GM19467 (cell line): ENCODE measurements at regions not wholly inside any gene's neighbourhood (a gene's known extent, or its start where the extent isn't known, plus 50 kb on each side); places are given as distances from the start of the nearest gene placed in this dataset.

Experiments used
- ATAC-seq: cut with Tn5 transposase; IDR thresholded peaks from one replicate; pipeline ENCODE4 v1.9.1; 2021; ENCODE audit warnings: mild to moderate bottlenecking, moderate library complexity; ENCODE audit not compliant: unreplicated experiment

- no peak for ATAC-seq
Observed at GRCh38 chr7:46653848-46654247, 732.8 kb upstream of the IGFBP3 start.

DNA sequence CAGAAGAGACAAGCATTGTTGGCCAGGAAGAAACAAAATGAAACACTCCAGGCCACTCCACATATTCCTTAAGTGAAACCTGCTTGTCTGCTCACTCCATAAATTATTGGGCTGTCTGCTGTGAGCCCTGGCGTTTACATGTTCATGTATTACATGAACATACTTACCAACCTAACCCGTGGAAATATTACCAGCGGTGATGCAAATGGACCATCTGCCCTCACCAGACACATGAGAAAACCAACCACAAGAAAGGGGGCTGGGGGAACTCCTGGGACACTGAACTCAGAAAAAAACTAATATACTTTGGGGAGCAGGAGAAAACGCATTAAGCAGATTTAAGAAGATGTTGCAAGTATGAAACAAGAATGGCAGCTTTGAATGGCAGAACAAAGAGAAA, 731.2 kb upstream of the IGFBP3 start:
- no peak for ATAC-seq

- no peak for ATAC-seq
Observed at GRCh38 chr7:46651561-46652088, 730.6 kb upstream of the IGFBP3 start.

- no peak for ATAC-seq
Observed at GRCh38 chr7:46651070-46651469, 730.0 kb upstream of the IGFBP3 start.

DNA sequence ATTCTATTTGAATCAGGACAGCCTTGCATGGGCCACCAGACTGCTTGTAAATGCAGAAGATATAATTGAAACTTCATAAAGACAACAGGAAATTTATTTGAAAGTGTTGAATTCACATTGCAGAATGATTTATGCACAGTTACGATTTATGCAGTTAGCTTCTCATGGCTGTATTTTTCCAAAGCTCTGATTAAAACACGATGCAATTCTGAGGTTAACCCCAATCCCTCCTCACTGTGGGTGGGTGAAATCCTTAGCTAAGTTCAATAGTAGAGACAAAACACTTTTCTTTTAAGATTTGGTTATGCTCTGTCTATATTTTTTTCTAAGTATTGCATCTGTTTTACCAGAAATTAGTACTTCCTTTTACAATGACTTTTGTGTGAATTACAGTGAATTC, 728.8 kb upstream of the IGFBP3 start:
- ATAC-seq: no peak

GRCh38 chr7:46637793-46638735, 717.0 kb upstream of the IGFBP3 start:
- no peak for ATAC-seq

DNA sequence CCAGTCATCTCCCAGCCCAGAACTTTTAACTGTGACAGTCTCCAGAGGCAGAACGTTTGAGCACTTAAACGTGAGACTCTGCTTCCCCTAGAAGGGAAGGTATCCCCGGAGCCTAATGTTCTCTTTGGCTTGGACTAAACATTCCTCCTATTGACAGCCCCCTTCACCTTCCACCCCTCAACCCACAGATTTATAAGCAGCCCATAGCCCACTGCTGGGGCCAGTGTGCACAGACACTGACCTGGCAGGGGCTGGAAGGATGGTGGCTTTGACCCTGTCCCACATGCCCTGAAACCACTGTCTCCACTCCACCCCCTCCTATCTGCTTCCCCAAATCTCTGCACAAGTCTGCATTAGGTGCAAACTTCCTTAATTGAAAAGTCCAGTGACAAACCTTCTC, 715.0 kb upstream of the IGFBP3 start:
- no peak for ATAC-seq

- no peak for ATAC-seq
Observed at GRCh38 chr7:46633630-46634240, 712.7 kb upstream of the IGFBP3 start.

DNA sequence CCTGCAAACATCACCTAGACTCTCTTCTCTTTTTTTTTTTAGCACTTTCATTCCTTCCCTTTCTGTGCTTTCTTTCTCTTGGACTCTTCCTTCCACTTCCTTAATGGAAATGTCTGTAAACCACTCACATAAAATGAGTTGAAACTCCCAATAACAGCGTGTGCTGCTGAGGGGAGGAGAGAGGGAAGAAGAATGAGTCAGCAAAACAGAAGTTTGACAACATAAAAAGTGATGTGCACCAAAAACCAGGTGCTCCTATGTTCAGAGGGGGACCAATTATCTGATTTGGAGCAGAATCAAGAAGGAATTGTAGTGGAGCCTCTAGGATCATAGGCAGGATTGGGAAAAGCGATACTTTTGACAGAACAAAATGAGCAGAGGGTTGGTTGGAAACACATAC, 712.1 kb upstream of the IGFBP3 start:
- ATAC-seq: no peak

- ATAC-seq: no peak
Observed at GRCh38 chr7:46630031-46630430, 709.0 kb upstream of the IGFBP3 start.

DNA sequence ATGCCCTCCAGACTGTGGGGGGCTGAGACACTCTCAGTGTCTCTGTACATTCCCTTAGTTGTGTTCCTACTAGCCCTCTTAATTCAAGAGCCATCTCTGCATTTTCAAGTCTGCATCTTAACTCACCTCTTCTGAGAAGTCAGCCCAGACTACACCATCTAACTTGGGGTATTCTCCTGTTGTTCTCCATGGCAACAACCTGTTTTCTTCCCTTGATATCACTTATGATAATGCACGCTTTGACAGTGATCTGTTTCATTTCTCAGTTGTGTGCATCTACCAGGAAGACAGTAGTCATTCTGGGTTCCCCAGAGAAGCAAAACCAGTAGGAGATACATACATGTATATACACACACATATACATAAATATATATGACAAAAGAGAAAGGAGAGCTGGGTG, 707.3 kb upstream of the IGFBP3 start:
- no peak for ATAC-seq

DNA sequence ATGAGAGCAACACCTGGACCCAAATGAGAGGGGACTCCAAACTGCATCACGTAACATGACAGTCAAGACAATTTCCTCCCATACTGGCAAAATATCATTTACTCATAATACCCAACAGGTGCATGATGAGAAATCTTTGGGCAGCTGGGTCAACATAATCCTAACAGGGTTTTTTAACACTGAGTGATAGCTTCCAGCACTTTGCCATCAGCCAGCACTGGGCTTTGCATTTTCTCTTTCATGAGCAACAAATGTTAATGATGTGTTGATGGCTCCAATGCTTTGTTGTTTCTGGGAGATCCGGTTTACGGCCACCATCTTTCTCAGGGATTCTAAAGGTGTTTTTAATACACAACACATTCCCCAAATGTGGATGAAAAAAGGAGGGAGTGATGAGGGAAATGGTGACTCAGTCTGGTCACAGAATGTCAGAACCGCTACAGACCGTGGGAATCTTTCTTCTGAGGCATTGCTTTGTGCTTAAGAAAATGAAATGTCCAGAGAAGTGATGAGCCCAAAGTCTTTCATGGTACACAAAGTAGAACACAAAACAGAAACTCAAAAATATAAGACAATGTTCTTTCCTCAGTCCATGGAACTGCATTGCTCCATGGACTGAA, 705.7 kb upstream of the IGFBP3 start:
- ATAC-seq: no peak

GRCh38 chr7:46626261-46626660, 705.2 kb upstream of the IGFBP3 start:
- no peak for ATAC-seq

DNA sequence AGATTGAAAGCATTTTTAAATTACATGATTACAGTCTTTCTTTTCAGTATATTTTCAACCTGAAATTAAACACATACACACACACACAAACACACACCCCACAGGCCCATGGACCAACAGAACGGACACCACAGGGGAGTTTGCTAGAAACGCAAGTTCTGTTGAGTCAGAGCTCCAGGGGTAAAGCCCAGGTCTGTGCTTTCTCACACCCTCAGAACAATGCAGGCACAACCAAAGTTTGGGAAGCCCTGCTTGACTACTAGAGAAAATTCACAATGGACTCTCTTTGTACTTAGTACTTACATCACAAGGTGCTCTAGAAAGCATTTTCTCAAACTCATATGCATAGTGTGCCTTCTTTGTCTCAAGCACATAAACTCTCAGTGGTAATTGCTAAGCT, 704.0 kb upstream of the IGFBP3 start:
- ATAC-seq: no peak

DNA sequence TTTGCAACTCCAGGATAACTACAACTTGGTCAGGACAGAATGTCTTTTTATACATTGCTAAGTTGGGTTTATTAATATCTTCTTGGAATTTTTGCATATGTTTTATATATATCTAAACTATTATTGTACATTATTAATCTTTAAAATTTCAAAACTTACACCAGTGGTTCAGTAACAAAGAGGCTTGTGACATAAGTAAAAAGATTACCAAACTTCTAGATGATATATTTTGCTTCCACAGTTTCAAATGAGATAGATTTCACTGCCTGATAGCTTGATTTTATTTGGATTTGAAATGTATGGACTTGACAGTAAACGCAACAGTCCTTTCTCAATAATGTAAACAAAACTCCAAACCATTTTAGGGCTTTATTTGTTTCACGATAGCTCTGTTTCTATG, 701.2 kb upstream of the IGFBP3 start:
- no peak for ATAC-seq

GRCh38 chr7:46619723-46620310, 698.7 kb upstream of the IGFBP3 start:
- no peak for ATAC-seq

GRCh38 chr7:46616636-46617035, 695.6 kb upstream of the IGFBP3 start:
- ATAC-seq: no peak

DNA sequence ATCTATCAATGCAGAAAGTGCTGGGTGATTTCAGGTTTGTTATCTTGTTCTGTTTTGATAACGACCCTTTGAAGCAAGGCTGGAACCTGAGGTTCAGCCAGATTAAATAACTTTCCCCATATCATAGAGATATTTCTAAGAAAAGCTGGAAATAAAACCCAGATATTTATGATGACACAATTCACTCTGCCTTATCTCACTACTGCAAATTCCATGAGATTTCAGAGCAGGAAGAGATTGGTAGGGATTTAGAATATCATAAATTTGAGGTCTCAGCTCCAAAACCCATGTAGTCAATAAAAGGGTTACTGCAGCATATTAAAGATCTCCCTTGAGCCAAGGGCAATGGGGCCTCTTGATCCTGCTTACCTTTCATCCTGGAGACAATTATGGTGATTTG, 692.5 kb upstream of the IGFBP3 start:
- no peak for ATAC-seq

GRCh38 chr7:46613116-46613515, 692.0 kb upstream of the IGFBP3 start:
- no peak for ATAC-seq

GRCh38 chr7:46611508-46611907, 690.4 kb upstream of the IGFBP3 start:
- no peak for ATAC-seq

DNA sequence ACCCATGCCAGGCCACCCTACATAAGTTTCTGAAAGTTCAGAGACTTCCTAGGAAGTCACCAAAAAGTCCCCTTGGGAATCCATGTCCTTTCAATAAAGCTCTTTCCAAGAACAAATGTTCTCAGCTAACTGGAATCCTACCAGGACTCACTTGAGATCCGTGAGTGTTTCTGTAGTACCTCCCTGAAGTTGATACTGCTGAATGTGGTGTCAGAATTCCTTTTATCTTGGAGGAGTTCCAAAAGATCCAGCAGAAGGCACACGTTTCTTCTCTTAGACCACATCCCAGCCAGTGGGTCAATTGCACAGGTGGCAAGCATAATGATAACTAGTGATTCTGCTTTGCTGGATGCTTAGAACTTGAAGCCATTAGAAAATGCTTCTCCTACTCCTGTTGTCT, 689.7 kb upstream of the IGFBP3 start:
- ATAC-seq: no peak
